ENCODE measurements at regions not wholly inside any gene's neighbourhood (a gene's known extent, or its start where the extent isn't known, plus 50 kb on each side); places are given as distances from the start of the nearest gene placed in this dataset.
"Not testable (repeated sequence)": the region's sequence is repeated elsewhere in the genome, so short reads cannot be mapped to it uniquely, and the experiment has no call there.

- not testable (repeated sequence) for TF ChIP-seq CTCF, POLR2A (IDR thresholded peaks at IDR 0.05)
These were observed 942.6 kb upstream of the ADAMTS5 start for GRCh38 chr21:27909487-27909886.
